WERI-Rb-1 (cell line): ENCODE measurements at regions not wholly inside any gene's neighbourhood (a gene's known extent, or its start where the extent isn't known, plus 50 kb on each side); places are given as distances from the start of the nearest gene placed in this dataset.

Experiments used
- DNase-seq: peaks from one replicate; pipeline ENCODE4 v3.0.0-alpha.2; 2020
- H3K27ac ChIP-seq: fragments of 250-450 bp; sonication (Bioruptor Pico); 2 replicates; pipeline ENCODE4 v1.5.1; 2020; ENCODE audit warnings: mild to moderate bottlenecking, moderate library complexity
- H3K27me3 ChIP-seq: fragments of 250-450 bp; sonication (Bioruptor Pico); 2 replicates; pipeline ENCODE4 v1.5.1; 2021; ENCODE audit warnings: mild to moderate bottlenecking, low read depth, moderate library complexity; ENCODE audit not compliant: insufficient read depth, severe bottlenecking
- H3K36me3 ChIP-seq: fragments of 250-450 bp; sonication (Bioruptor Pico); 2 replicates; pipeline ENCODE4 v1.5.1; 2020; ENCODE audit warnings: mild to moderate bottlenecking, moderate library complexity
- H3K4me3 ChIP-seq: 2 replicates; pipeline ENCODE4 v1.5.1; 2011; ENCODE audit warnings: low read depth, mild to moderate bottlenecking, control low read depth, low read length
- H3K9me3 ChIP-seq: fragments of 250-450 bp; sonication (Bioruptor Pico); 2 replicates; pipeline ENCODE4 v1.5.1; 2021; ENCODE audit warnings: mild to moderate bottlenecking, moderate library complexity; ENCODE audit not compliant: severe bottlenecking
- CTCF ChIP-seq: IDR thresholded peaks from 2 replicates; pipeline ENCODE4 v1.5.1; 2011; ENCODE audit warnings: low read depth, mild to moderate bottlenecking, control low read depth, inconsistent platforms, low read length

GRCh38 chr6:91637217-91637616 lies 1050.3 kb upstream of the MAP3K7 start:
- TF ChIP-seq CTCF = no peak

GRCh38 chr6:91634791-91635190 lies 1047.9 kb upstream of the MAP3K7 start:
- TF ChIP-seq CTCF = no peak
- H3K9me3 ChIP-seq = peaks cover 3% of the 10 kb centered on the region

More at GRCh38 chr6:91637217-91637616, 1050.3 kb upstream of the MAP3K7 start:
- H3K4me3 ChIP-seq = no peak overlapping the region
- DNase-seq = no peak
- H3K9me3 ChIP-seq = peaks cover 3% of the 10 kb centered on the region
- no peaks in the 10 kb centered on the region for H3K36me3 ChIP-seq
- no peak overlapping the region for H3K27ac ChIP-seq
- no peaks in the 10 kb centered on the region for H3K27me3 ChIP-seq

GRCh38 chr6:91633374-91634111 lies 1046.7 kb upstream of the MAP3K7 start:
- H3K36me3 ChIP-seq = no peaks in the 10 kb centered on the region
- no peaks in the 10 kb centered on the region for H3K27me3 ChIP-seq
- DNase-seq = peak; percentile 57
- peak overlapping the region; percentile 43 for H3K27ac ChIP-seq
- no peak overlapping the region for H3K4me3 ChIP-seq
- TF ChIP-seq CTCF = no peak
- H3K9me3 ChIP-seq = no peaks in the 10 kb centered on the region

More at GRCh38 chr6:91634791-91635190, 1047.9 kb upstream of the MAP3K7 start:
- no peak for DNase-seq
- Histone ChIP-seq H3K27me3 (no peaks in the 10 kb centered on the region), H3K36me3 (no peaks in the 10 kb centered on the region), H3K27ac (no peak overlapping the region), H3K4me3 (no peak overlapping the region)

GRCh38 chr6:91632308-91632707 lies 1045.4 kb upstream of the MAP3K7 start:
- H3K9me3 ChIP-seq = no peaks in the 10 kb centered on the region
- no peak for TF ChIP-seq CTCF
- DNase-seq = no peak
- no peaks in the 10 kb centered on the region for H3K27me3 ChIP-seq
- H3K27ac ChIP-seq = no peak overlapping the region
- no peak overlapping the region for H3K4me3 ChIP-seq
- H3K36me3 ChIP-seq = no peaks in the 10 kb centered on the region

- TF ChIP-seq CTCF = no peak
- Histone ChIP-seq H3K27ac (no peak overlapping the region), H3K27me3 (no peaks in the 10 kb centered on the region), H3K9me3 (no peaks in the 10 kb centered on the region), H3K36me3 (no peaks in the 10 kb centered on the region), H3K4me3 (no peak overlapping the region)
- no peak for DNase-seq
These were observed 1044.4 kb upstream of the MAP3K7 start for GRCh38 chr6:91631227-91631626.

GRCh38 chr6:91626911-91627310 lies 1040.0 kb upstream of the MAP3K7 start:
- no peak for TF ChIP-seq CTCF
- H3K27me3 ChIP-seq = no peaks in the 10 kb centered on the region
- no peak overlapping the region for H3K4me3 ChIP-seq
- no peak overlapping the region for H3K27ac ChIP-seq
- H3K9me3 ChIP-seq = no peaks in the 10 kb centered on the region
- H3K36me3 ChIP-seq = no peaks in the 10 kb centered on the region
- no peak for DNase-seq
